HUES64 (cell line): ENCODE measurements at regions not wholly inside any gene's neighbourhood (a gene's known extent, or its start where the extent isn't known, plus 50 kb on each side); places are given as distances from the start of the nearest gene placed in this dataset.

Source experiments
- H3K27ac ChIP-seq: 2 replicates; pipeline ENCODE4 v1.7.0; 2013; ENCODE audit warnings: low read depth, low read length, inconsistent platforms
- H3K27me3 ChIP-seq: 2 replicates; pipeline ENCODE4 v1.6.1; 2013; ENCODE audit warnings: mild to moderate bottlenecking, low read length; ENCODE audit not compliant: insufficient read depth
- H3K36me3 ChIP-seq: 2 replicates; pipeline ENCODE4 v1.6.1; 2013; ENCODE audit warnings: mild to moderate bottlenecking, low read length; ENCODE audit not compliant: insufficient read depth
- H3K4me1 ChIP-seq: 2 replicates; pipeline ENCODE4 v1.6.1; 2013; ENCODE audit warnings: mild to moderate bottlenecking, low read length, moderate library complexity; ENCODE audit not compliant: insufficient read depth
- H3K4me3 ChIP-seq: 2 replicates; pipeline ENCODE4 v1.5.1; 2013; ENCODE audit warnings: mild to moderate bottlenecking, low read length, moderate library complexity
- H3K9ac ChIP-seq: 2 replicates; pipeline ENCODE4 v1.6.1; 2013; ENCODE audit warnings: mild to moderate bottlenecking, low read depth, low read length
- H3K9me3 ChIP-seq: 2 replicates; pipeline ENCODE4 v1.6.1; 2013; ENCODE audit warnings: low read depth, low read length; ENCODE audit not compliant: insufficient read depth
- WGBS: fragments of 150-250, 120-280 bp; methylation state at CpG from one replicate; pipeline ENCODE4 v1.1.7; 2013; ENCODE audit warnings: missing lambda C conversion rate; 5-methylcytosine and 5-hydroxymethylcytosine counted together

DNA sequence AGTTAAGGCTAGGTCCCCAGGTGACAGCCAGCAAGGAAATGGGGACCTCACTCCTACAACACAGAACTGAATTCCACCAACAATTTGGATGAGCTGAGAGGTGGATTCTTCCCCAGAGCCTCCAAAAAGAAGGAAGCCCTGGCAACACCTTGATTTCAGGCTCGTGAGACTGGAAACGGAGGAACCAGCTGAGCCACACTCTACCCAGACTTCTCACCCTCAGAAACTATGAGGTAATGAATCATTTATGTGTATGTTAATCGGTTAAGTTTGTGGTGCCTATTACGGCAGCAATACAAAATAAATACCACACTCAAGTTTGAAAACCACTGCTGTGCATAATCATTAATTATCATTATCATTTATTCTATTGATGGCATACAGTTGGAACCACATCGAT, 532.4 kb upstream of the ANKRD30A start:
- no peaks in the 10 kb centered on the region for H3K36me3 ChIP-seq
- no peak overlapping the region for H3K9ac ChIP-seq
- no peaks in the 10 kb centered on the region for H3K9me3 ChIP-seq
- H3K27ac ChIP-seq = no peak overlapping the region
- no peaks in the 10 kb centered on the region; the same call in 1 of the 2 replicates for H3K4me1 ChIP-seq
- 100% methylated on average over 1 of the region's 5 CpGs for WGBS
- no peaks in the 10 kb centered on the region for H3K27me3 ChIP-seq
- H3K4me3 ChIP-seq = no peak overlapping the region

DNA sequence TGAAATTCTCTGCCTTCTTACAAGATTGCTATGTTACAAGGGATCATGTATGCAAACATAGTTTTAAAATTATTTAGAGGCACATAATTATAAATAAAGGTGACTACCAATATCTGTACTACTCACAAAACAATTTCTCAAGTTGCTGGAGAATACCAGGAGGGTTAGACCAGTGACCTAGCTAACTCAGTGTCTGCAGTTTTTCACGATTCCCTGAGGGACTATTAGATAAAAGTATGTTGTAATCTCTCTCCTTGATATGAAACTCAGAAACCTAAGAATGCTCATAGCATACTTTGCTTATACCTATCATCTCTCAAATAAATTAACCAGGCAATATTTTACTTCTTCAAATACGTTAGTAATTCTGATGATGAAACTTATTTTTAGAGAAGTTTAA, 534.0 kb upstream of the ANKRD30A start:
- Histone ChIP-seq H3K9ac (no peak overlapping the region), H3K4me3 (no peak overlapping the region), H3K9me3 (no peaks in the 10 kb centered on the region), H3K36me3 (no peaks in the 10 kb centered on the region), H3K27ac (no peak overlapping the region), H3K27me3 (no peaks in the 10 kb centered on the region), H3K4me1 (no peaks in the 10 kb centered on the region; the same call in 1 of the 2 replicates)
- WGBS = 100% methylated on average over 1 of the region's 2 CpGs

DNA sequence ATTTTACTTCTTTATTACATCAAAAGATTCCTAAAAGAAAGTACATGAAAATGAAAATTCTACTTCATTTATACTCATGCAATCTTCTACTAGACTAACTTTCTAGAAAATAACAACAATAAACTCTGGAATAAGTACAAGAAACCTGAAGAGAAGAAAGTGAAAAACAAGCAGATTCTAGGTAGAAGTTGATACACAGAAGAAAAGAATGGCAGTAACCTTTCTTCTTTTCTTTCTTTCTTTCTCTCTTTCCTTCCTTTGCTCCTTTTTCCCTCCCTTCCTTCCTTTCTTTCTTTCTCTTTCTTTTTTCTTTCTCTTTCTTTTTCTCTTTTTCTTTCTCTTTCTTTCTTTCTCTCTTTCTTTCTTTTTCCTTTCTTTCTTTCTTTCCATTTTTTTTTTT, 541.7 kb upstream of the ANKRD30A start:
- H3K27ac ChIP-seq = no peak overlapping the region
- no peaks in the 10 kb centered on the region for H3K27me3 ChIP-seq
- H3K4me1 ChIP-seq = no peaks in the 10 kb centered on the region
- H3K36me3 ChIP-seq = no peaks in the 10 kb centered on the region
- no peak overlapping the region for H3K9ac ChIP-seq
- H3K9me3 ChIP-seq = no peaks in the 10 kb centered on the region
- no peak overlapping the region for H3K4me3 ChIP-seq

DNA sequence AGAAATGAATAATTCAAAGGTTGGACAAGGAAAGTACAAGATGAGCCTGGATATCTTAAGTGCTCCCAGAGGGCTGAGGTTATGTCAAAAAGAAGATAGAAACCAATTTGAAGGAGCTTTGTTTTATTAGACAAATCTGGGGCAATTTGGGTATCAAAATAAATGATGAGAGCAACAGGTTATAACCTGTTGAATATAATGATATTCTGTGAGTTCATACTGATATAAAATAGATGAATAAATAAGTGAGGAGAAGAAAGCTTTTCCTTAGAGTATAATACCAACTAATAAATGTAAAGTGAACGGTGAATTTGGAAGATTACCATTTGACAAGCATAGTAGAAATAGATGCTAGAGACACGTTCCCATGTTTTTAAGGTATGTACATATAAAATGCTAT, 544.2 kb upstream of the ANKRD30A start:
- Histone ChIP-seq H3K4me1 (no peaks in the 10 kb centered on the region), H3K36me3 (no peaks in the 10 kb centered on the region), H3K4me3 (no peak overlapping the region), H3K9ac (no peak overlapping the region), H3K9me3 (no peaks in the 10 kb centered on the region), H3K27me3 (no peaks in the 10 kb centered on the region), H3K27ac (no peak overlapping the region)
- WGBS = 96% methylated on average over 2 of the region's 2 CpGs

DNA sequence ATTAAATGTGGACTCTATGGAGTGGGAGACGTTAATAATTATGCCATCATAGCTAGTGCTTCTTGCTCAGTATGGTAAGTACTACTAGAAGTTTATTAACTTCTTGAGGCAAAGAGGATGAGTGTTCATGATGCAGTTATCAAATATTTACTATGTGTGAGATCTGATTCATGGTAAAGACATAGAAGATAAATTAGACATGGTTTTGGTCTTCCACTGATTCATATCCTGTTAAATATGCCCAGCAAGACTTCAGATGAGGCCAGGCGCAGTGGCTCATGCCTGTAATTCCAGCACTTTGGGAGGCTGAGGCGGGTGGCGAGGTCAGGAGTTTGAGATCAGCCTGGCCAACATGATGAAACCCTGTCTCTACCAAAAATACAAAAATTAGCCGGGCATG, 547.1 kb upstream of the ANKRD30A start:
- Histone ChIP-seq H3K9me3 (no peaks in the 10 kb centered on the region), H3K27me3 (no peaks in the 10 kb centered on the region), H3K9ac (no peak overlapping the region), H3K36me3 (no peaks in the 10 kb centered on the region), H3K4me1 (no peaks in the 10 kb centered on the region), H3K27ac (no peak overlapping the region), H3K4me3 (no peak overlapping the region)
- 93% methylated on average over 5 of the region's 5 CpGs for WGBS

DNA sequence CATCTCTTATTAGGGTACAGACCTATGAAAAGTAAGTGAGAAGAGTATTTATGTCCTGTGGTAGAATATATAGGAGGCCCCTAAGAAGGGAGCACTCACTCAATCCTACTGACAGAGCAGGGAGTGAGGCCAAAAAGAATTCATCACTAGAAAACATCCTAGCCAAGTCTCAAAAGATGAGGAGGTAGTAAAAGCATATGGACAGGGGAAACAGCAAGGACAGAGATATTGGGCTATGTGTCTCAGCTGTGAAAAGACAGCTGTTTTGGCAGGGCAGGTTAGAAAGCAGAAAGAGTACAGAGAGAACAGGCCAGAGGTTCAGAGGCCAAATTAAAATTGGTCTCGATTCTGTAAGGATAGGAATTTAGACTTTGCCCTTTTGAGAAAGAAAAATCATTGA, 548.3 kb upstream of the ANKRD30A start:
- Histone ChIP-seq H3K9ac (no peak overlapping the region), H3K27me3 (no peaks in the 10 kb centered on the region), H3K27ac (no peak overlapping the region), H3K4me1 (no peaks in the 10 kb centered on the region), H3K36me3 (no peaks in the 10 kb centered on the region), H3K4me3 (no peak overlapping the region), H3K9me3 (no peaks in the 10 kb centered on the region)
- WGBS = 85% methylated on average over 1 of the region's 1 CpG

DNA sequence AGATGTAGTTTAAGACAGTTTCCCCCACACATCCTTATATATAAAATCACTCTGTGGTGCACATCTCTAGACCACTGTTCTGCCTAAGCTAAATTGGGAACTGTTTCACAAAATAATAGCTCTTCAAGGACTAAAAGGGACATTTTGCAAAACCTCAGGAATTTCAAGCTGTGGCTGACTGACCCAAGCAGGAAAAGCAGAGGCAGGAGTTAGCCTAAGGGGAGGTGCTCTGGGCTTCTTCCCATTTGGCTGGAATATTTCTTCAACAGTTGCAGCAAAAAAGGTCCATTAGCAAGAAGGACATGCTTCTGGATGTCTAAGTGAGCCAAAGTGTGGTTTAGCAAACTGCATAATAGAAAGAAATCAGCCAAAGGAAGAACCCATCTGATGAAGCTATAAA, 551.2 kb upstream of the ANKRD30A start:
- Histone ChIP-seq H3K4me3 (no peak overlapping the region), H3K27ac (no peak overlapping the region), H3K27me3 (no peaks in the 10 kb centered on the region), H3K4me1 (no peaks in the 10 kb centered on the region), H3K36me3 (no peaks in the 10 kb centered on the region), H3K9ac (no peak overlapping the region), H3K9me3 (no peaks in the 10 kb centered on the region)

DNA sequence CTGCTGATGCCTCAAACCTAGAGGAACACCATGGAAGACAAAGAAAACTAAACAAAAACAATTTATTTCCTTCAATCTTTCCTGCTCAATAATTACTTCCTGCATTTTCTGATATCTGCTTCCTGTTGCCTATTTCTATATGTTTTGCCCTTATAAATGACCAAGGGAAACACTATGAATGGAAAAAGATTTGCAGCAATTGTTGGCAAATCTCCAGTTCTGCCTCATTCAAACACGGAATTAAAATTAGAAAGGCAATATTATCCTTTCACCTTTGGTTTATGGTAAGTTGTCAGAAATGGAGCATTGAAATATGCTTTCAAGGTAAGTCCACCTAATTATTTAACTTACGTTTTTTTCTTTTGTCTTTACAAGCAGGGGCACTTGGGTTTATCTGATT, 552.2 kb upstream of the ANKRD30A start:
- H3K36me3 ChIP-seq = no peaks in the 10 kb centered on the region
- WGBS = 91% methylated on average over 2 of the region's 2 CpGs
- H3K9me3 ChIP-seq = no peaks in the 10 kb centered on the region
- no peak overlapping the region for H3K9ac ChIP-seq
- no peaks in the 10 kb centered on the region for H3K27me3 ChIP-seq
- no peaks in the 10 kb centered on the region for H3K4me1 ChIP-seq
- H3K4me3 ChIP-seq = no peak overlapping the region
- no peak overlapping the region for H3K27ac ChIP-seq

DNA sequence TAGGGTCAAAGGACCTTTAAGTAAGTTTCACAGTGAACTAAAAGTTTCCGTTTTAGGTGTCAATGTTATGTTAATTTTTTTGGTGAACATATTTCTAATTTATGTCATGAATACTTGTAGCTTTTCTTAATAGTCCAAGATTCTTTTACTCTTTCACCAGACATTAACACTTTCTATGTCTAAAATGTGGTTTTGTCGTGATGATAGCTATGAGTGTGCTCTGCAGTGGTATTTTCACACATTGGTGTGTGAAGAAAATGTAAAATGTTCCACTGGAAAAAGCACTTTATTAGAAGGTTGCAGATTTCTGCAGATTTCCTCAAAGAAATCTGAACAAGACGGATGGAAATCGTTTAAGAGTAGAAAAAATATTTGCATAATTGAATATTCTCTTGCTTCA, 561.0 kb upstream of the ANKRD30A start:
- Histone ChIP-seq H3K27me3 (no peaks in the 10 kb centered on the region), H3K36me3 (no peaks in the 10 kb centered on the region), H3K27ac (no peak overlapping the region), H3K9me3 (no peaks in the 10 kb centered on the region), H3K4me1 (no peaks in the 10 kb centered on the region), H3K4me3 (no peak overlapping the region), H3K9ac (no peak overlapping the region)
- 71% methylated on average over 4 of the region's 4 CpGs for WGBS

DNA sequence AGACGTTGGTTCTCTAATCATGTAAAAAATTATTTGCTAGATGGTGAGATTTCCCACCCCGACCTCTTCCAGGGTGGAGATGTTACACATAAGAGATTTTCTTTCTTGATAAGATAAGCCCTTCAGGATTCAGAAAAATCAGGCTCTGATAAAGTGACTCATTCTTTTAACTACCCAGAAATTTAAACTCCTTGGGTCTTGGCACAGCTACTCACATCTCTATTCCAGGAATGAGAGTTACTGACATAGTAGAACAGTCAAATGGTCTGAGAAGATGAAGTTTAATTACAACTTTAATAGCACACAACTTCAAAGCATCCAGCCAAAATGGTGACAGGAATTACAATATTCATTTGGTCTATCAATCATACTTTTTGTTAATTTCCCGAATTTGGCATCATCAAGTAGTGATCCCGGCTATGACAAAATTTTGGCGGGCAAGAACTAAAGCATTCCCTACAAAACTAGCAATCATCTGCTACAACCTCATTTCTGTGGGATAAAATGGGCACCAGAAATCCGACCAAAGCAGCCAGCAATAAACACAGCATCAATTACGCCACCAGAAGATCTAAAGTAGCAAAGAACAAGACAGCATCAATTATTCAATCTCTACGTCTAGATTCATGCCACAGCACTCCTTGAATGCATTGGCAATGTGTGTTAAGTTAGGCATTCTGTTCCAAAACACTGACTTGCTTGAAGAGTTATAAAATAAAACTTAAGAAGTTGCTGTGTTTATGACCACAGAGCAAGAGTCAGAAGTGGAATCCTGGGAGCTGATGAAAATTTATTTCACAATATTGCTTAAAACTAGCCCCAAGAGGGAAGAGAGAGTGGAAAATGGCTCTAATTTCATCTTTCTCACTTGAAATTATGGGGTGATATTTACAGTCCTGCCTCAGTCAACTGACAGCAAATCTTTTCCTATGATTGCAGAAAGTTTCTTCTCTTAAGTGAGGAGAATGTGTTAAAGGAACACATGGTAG, 565.7 kb upstream of the ANKRD30A start:
- H3K4me3 ChIP-seq = no peak overlapping the region
- H3K27me3 ChIP-seq = no peaks in the 10 kb centered on the region
- no peaks in the 10 kb centered on the region for H3K4me1 ChIP-seq
- H3K9me3 ChIP-seq = no peaks in the 10 kb centered on the region
- WGBS = 71% methylated on average over 6 of the region's 8 CpGs
- H3K36me3 ChIP-seq = no peaks in the 10 kb centered on the region
- no peak overlapping the region for H3K9ac ChIP-seq
- H3K27ac ChIP-seq = no peak overlapping the region

DNA sequence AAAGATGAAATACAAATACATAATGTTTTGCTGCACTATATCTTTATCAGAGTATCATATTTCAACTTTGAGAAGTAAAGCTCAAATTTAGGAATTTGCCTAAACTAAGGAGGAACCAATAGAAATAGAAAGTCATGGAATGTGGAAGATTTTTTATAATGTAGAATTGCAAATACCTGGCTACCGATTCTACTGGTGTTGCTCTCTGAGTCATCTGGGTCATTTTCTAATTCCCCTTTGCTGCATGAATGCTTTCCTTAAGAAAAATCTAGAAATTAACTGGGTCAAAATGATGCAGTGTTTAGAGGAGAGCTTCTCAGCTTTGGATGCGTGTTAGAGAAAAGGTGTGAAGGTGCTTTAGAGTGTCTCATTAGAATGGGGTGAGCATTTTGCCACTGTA, 568.9 kb upstream of the ANKRD30A start:
- no peak overlapping the region for H3K27ac ChIP-seq
- H3K27me3 ChIP-seq = no peaks in the 10 kb centered on the region
- H3K9ac ChIP-seq = no peak overlapping the region
- H3K36me3 ChIP-seq = no peaks in the 10 kb centered on the region
- H3K9me3 ChIP-seq = no peaks in the 10 kb centered on the region
- WGBS = 74% methylated on average over 2 of the region's 2 CpGs
- H3K4me3 ChIP-seq = no peak overlapping the region
- no peaks in the 10 kb centered on the region for H3K4me1 ChIP-seq

DNA sequence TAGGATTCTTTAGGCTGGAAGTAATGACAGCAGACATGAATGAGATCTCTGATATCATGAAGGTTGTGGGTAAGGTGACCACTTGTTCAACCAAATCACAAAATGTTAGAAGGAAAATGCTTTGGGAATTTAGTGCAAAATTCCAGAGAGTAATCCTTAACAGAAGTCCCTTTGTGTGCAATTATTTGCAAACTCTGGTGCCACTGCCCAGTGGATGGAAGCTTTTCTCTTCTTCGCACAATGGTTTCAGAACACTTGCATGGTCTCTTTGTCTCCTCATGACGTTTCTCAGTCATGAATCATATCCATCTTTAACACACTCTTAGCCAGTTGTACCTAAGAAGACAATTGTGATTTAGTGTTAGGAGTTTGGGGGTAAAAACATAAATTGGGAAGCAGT, 570.4 kb upstream of the ANKRD30A start:
- no peaks in the 10 kb centered on the region for H3K9me3 ChIP-seq
- H3K4me1 ChIP-seq = no peaks in the 10 kb centered on the region
- 77% methylated on average over 2 of the region's 2 CpGs for WGBS
- H3K27me3 ChIP-seq = no peaks in the 10 kb centered on the region
- H3K27ac ChIP-seq = no peak overlapping the region
- no peak overlapping the region for H3K9ac ChIP-seq
- no peak overlapping the region for H3K4me3 ChIP-seq
- H3K36me3 ChIP-seq = no peaks in the 10 kb centered on the region
